Stimulated activated CD4-positive, alpha-beta T cell treated with anti-CD3 and anti-CD28 coated beads, Interleukin-4, amount 100 ng/mL, for 4 hours (primary cell): ENCODE measurements at regions not wholly inside any gene's neighbourhood (a gene's known extent, or its start where the extent isn't known, plus 50 kb on each side); places are given as distances from the start of the nearest gene placed in this dataset.

Source experiments
- DNase-seq, 2 experiments: peaks; one replicate each; pipeline ENCODE4 v3.0.0-alpha.2; 2020

DNA sequence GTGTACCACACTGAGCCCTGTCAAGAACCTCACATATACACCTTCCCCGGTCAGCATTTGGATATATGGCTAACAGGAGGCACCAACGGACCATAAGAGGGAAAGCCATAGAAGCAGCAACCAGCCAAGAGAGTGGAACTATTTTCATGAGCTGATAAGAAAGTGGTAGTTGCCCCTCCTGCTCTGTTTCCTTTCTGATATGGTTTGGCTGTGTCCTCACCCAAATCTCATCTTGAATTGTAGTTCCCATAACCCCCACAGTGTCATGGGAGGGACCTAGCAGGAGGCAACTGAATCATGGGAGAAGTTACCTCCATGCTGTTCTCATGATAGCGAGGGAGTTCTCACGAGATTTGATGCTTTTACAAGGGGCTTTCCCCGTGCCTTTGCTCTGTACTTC lies 366.1 kb upstream of the DAB1 start:
- no peak for DNase-seq

DNA sequence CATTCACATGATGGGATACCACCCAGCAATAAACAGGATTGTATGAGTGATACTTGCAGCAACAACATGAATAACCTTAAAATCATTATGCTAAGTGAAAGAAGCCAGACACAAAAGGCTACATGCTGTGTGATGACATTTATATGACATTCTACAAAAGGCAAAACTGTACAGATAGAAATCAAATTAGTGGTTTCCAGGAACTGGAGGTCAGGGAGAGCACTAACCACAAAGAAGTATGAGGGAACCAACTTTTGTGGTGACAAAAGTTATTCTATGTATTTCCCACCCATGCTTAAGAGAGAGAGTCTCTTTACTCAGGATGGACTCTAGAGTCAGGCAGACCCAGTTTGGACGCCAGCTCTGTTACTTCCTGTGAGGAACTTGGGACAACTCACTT lies 364.5 kb upstream of the DAB1 start:
- no peak for DNase-seq

DNA sequence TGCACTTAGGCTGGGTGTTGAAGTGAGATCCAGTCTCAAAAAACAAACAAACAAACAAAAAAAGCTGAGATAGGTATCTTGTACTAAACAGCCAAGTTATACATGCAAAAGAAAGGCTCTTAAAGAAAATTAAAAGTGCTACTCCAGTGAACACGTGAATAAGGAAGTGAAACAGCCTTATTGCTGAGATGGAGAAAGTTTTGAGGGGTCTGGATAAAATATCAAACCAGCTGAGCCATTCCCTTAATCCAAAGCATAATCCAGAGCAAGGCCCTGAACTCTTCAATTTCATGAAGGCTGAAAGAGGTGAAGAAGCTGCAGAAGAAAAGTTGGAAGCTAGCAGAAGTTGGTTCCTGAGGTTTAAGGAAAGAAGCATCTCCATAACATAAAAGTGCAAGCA lies 360.5 kb upstream of the DAB1 start:
- DNase-seq, result no peak

DNA sequence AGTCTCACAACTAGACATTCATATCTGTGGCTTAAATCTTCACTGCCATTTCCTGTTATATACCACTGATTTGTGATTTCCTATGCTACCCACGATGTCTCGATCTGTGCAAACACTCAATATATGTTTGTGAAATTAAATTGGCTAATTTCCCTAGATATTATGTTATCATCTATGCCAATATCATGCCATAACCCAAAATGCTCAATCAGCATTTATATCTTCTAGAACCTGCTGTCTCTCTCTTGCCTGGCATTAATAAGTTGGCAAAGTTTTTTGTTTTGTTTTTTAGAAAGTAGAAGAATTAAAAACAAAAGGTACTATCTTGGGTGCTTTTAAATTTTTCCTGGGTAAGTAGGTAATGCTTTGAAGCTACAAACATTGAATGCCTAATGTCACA lies 358.5 kb upstream of the DAB1 start:
- no peak for DNase-seq

DNA sequence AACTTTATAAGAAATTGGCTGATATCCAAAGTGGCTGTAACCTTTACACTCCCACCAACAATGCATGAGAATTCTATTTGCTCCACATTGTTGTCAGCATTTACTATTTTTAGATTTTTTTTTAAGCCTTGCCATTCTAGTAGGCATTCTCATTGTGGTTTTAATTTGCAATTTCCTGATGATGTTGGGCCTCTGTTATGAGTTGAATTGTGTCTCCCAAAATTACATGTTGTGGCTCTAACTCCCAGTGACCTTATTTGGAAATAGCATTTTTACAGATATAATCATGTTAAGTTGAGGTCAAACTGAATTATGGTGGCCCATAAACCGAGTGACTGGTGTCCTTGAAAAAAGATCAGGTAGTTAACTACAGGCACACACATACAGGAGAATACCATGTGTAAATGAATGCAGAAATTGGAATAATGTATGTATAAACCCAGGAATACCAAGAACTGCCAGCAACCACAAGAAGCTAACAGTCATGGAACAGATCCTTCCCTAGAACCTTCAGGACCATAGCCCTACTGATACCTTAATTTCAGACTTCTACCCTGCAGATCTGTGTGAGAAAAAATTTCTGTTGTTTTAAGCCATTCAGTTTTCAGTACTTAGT lies 348.8 kb upstream of the DAB1 start:
- DNase-seq, result no peak

DNA sequence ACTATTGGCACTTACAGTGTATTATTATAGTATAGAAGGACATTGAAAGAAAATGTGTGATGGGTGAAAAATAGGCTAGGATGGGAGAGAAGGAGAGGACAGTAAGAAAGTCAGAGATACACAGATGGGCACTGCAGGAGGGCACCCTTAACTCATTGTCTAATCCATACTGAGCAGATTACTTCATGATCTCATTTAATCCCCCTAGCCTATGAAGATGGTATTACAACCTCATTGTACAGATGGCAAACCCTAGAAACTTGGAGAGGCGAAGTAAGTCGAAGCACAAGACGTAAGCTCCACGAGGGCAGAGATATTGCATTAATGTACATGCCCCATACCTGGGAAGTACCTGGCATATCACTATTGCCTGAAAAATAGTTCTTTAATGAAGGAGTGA lies 346.9 kb upstream of the DAB1 start:
- DNase-seq, result no peak

DNA sequence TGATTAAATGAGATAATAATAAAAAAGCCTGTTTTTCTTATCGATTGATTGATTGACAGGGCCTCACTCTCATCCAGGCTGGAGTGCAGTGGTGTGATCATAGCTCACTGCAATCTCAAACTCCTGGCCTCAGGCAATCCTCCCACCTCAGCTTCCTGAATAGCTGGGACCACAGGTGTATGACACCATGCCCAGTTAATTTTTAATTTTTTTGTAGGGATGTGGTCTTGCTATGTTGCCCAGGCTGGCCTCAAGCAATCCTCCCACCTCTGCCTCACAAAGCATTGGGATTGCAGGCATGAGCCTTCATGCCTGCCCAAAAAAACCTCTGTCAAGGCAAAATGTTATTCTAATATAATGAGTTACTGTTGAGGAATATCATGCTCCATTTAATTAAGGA lies 346.4 kb upstream of the DAB1 start:
- no peak for DNase-seq

DNA sequence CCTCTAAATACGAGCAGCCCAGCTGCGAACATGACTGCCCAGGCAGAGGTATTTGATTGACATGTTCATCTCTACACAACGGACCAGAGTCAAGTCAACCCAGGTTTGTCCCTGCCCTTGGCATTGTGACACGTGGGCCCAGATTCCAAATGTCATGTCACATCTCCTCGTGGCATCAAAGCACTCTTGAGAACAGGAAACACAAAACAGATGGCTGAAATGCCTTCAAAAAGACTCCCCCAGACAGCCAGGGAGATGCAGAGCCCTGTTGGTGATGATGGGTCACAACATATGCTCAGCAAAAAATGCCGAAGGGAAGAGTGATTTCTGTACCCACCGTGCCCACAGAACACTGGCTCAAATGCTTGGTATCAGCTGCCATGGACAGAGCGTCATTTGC lies 337.8 kb upstream of the DAB1 start:
- no peak for DNase-seq

DNA sequence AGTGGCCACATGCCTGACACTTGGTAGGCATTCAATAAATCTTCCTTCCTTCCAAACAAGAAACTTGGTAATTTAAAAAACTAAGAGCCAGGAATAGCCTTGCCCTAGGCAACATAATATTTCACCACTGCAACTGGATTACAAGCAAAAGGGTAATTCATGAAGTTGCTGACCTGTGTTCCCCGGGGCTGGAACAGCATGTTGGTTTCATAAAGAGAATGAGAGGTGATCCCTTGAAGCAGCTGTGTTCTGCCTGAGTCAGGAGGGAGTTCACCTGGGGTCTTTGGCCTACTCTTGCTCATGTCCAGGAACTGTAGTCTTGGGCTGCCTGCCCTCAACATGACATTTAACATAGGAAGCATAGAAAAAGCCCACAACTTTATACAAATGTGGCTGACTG lies 329.0 kb upstream of the DAB1 start:
- no peak for DNase-seq

DNA sequence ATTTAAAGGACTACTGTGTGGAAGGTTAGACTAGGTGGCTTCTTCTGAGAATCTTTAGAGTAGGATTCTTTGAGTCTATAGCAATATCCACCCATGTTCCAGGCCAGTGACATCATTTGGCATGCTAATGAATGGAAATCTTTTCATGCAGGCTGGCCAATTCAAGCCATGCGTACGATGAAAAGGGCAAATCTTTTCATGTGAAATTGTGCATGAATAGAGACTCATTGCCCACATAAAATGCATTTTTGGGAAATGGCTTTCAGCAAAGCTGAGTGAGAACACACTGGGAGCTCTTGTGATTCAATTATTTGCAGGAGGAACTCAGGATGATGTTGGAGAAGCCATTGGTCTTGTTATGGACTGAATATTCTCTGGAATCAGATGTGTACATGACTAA lies 324.9 kb upstream of the DAB1 start:
- no peak for DNase-seq

DNA sequence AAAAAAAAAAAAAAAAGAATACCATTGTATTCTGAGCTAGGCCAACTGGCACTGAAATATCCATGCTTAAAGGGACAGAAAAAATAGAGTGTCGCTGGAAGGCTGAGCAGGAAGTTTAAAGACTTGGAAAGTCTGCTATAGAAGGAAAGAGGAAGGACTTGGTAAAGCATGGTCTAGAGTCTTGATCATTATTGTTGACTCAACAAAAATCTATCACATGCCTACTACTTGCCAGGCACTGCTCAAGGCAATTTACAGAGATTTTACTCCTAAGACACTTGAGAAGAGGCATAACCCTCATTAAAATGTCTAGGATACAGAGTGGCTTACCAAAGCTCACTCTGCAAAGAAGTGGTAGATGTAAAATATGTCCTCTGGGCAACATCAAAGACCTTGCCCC lies 324.0 kb upstream of the DAB1 start:
- no peak for DNase-seq

DNA sequence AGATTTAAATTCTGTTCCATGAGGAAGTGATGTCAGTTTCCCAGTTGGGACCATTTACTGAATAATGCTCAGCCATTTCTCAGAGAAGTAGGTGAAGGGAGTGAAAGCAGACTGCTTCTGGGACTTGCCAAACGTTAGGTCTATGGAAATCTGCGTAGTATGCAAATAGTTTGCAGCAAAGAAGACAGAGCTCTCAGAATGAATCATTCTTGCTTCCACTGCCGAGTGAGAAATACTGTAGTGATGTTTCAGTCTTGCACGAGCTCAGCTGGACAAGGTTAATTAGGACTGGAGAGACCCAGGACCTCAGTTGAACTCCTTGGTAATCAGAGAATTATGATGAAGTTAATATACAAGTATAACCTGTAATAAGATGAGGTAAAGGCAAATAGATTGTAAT lies 317.7 kb upstream of the DAB1 start:
- DNase-seq, result no peak

DNA sequence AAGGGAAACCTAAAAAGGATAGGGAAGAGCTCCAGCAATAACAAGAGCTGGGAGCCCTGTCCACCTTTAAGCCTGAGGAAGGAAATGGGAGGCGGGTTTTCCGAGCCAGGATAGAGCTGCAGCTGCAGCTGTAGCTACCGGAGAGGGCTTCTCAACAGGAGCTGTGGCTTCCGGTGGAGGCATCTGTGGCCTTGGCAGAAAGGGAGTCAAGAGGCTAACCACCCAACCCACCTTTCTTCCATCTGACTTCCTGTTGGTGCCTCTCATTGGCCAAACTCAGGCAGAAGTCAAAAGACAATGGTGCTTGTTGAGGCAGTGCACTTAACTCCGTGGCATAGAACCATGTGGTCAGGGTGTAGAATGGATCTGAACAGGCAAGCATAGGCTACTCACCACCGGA lies 313.1 kb upstream of the DAB1 start:
- no peak for DNase-seq

DNA sequence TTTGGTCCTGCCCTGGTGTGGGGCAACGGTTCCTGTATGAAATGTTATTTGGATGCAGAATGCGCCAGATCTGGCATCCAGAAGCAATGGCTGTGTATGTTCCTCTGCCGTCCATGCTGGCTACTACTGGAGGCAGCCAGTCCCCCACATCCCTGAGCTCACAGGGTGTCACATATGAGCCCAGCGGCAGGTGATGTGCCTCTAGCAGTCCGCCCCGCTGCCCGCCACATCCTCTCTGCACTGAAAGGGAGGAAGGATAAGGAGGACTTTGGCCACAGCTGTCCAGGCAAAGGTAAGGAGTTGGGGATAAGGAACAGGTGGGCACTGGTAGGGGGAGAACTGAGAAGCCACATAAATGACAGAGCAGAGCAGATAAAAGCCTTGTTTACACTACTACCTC lies 305.3 kb upstream of the DAB1 start:
- DNase-seq, result no peak

DNA sequence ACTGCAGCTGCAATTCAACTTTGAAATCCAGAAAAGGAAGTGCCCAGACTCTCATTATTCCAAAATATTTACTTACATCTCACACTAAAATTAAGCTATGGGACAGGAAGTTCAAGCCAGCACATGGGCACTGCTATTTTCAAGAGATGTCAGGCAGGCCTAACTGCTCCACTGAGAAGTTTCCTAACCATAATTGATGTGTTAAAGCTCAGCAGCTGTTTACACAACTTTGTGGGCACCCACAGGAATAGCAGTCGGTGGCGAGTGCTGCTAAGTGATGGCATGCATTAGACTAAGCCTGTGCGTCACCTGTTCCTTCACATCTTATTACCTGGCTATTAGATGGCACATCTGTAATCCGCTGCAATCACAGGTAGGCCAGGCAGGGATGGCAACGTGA lies 303.3 kb upstream of the DAB1 start:
- no peak for DNase-seq

DNA sequence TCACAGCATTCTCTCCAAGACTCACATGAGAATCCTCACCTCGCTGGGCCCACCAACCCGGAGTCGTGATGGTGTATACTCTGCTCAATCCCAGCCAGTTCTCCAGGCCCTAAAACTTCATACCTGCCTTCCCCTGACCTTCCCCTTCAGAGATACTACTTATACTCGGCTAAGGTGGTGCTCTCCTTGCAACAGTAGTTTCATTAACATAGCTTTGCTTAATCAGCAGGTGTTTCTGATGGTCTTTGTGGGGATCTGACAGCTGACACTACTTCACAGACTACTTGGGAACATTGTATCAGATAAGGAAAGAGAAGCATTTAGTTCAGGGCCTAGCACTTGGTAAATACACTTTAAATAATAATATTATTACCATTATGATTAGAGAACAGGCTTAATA lies 301.5 kb upstream of the DAB1 start:
- DNase-seq, result no peak

DNA sequence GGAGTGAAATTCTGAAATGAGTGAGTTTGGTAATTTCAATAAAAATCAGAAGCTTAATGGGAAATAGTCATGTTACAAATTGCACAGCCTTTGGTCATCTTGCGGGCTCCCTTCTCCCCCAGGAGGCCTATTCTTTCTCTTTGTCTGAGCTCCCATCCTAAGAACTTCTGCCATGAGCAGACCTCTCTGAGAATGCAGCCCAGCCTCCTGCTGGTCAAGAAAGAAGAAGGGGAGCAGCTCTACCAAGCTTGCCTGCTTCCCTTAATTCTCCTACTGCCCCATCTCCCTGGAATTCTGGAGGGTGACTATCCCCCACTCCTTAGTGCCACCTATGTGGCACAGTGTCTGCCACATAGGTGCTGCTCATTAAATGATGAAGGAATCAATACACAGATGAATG lies 300.7 kb upstream of the DAB1 start:
- DNase-seq, result no peak

DNA sequence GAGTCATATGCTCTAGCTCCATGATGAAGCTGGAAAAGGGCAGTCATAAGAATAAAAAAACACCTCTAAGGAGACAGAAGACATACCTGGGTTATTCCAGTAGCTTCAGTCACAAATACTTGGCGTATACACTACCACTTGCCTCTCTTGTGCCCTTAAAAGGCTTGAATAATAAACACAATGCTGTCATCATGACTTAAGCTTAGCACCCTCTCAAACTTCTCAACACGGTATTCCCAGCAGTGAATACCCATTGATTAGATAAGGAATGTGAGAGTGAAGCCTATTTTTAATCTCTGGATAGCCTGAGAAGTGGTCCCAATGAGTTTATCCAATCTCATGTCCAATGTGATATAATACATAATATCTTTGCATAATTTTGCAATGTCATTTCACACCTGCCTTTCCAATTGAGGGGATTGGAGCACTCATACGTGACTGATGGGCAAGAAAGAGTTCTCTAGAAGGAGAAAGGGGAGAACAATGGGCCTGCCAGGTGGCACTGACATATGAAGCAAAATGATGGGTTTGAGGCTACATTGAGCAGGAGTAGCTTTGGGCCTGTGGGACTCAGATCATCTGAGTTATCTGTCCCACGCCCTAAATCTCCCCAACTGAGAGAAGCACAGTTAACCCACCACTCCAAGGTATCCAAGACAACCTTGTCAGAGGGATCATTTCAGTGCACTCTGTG lies 298.6 kb upstream of the DAB1 start:
- DNase-seq, result no peak

DNA sequence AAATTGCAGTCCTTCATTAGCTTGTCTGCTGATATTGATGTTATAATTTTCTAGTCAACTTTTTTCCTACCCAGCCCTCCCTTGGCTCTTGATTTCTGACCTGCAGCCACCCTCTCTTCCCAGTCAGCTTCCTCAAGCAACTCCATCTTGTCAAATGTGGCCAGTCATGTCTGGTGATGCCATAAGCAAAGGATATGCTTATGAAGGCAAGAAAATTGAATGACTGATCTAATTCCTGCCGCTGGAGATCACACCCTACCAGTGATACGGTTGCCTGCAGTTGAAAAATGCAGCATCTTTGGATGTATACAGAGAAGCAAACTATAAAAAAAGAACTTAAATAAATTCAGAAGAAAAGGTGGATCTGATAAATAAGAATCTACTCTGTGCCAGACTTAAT lies 297.1 kb upstream of the DAB1 start:
- DNase-seq, result no peak

DNA sequence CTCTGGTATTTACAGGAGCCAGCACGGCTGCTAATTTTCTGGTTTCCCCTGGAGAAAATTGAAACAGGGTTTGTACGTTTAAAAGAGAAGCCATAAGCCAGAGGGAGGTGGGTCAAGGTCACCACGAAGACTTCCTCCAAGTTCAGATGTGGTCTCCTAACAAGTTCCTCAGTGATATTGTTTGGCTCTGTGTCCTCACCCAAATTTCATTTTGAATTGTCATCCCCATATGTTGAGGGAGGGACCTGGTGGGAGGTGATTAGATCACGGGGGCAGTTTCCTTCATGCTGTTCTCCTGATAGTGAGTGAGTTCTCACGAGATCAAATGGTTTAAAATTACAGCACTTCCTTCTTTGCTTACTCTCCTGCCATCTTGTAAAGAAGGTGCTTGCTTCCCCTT lies 295.4 kb upstream of the DAB1 start:
- no peak for DNase-seq

DNA sequence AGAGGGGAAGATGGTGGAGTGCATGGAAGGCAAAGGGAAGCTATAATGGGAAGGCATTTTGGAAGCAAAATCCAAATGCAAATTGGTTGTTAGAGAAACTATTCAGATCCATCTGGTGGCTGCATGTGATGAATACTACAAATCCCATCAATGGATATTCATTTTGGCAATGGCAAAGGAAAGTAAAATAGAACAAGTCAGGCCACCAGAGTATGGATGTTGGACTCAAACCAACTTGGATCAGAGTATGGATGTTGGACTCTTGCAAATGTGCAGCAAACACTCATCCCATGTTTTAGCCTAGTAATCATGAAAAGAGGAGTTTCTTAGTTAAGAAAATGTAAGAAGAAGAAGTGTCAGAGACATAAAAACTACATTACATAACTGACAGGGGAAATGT lies 289.6 kb upstream of the DAB1 start:
- DNase-seq, result no peak

DNA sequence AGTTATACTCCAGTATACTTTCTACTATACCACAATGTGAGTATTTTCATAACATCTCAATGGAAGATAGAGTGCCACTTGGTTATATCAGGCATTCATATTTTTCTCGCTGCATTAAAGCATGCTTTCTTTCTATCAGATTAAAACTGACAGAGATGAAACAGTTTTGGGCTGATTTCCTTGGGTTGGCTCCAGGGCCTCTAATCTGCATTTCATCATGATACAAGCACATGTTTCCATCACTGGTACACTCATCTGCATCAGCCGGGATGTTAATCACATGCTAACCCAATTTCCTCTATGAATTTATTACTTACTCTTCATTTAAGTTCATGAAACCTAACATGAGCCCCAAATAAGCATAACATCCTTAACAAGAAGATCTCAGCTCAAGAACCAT lies 289.0 kb upstream of the DAB1 start:
- no peak for DNase-seq

DNA sequence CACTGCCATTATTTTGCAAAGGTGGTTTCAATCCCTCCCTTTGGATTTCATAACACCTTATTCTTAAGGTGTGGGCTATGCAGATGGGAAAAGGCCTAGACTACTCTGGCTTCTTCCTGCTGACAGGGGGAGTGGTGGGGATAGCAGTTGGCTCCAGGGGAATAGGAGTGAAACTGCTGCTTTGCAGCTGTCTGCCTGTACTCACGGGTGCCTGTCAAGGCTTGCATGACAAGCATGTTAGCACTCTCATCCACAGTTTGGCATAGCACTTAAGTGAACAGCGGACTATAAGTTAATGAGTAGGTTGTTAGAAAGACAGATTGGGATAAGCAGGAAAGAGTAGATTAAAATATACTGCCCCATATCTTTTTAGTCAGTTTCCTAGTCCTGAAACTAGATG lies 287.5 kb upstream of the DAB1 start:
- no peak for DNase-seq

DNA sequence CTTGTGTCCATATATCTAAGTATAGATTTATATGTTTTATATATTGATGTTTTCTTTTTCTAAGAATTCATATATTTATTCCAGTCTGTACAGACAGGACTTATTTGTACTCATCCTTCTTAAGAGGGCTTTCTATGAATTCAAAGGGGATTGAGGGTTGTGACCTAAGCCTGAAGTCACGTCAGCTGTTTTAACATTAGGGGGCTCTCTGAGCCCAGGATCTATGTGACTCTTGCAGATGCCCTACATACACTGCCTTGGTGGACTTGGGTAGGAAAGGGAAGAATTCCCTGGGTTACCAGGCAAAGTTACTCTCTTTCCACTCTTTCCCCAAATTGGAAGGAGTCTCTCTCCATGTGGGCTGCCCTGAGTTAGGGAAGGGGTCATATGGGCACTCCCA lies 283.8 kb upstream of the DAB1 start:
- DNase-seq, result no peak

DNA sequence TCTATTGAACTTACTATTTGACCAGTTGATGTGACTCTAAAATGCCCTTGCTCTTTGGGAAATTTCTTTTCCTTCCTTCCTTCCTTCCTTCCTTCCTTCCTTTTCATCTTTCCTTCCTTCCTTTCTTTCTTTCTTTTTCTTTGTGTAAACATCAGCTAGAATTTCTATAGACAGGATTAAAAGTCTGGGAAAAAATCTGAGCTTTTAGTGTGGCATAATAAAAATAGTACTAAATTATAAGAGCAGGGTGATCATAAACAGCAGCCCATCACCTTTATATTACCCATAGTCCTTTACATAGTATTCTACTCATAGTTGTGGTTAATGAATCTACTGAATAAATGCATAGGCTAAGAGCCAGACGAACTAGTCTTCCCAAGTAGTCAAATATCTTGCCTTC lies 281.0 kb upstream of the DAB1 start:
- no peak for DNase-seq

DNA sequence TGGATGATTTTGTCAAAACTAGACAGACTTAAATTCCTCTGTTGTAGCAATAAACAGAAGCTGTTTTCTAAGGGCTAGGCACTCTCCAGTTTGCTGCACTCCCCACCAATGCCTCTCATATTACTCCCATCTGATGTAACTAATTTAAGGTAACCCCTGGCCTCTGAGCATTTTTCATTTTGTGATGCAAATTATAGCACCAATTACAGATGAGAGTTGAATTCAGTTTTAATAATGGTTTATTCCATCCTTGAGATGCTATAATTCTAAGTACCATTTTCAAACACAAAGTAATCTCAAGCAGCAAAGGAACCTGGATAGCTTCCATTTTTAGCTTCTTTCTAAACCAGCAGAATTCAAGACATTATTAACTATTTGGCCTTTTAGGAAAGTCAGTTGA lies 280.4 kb upstream of the DAB1 start:
- no peak for DNase-seq
